SK-N-SH (cell line): ENCODE measurements at regions not wholly inside any gene's neighbourhood (a gene's known extent, or its start where the extent isn't known, plus 50 kb on each side); places are given as distances from the start of the nearest gene placed in this dataset.

ENCODE experiments used
- EP300 ChIP-seq, 2 experiments: IDR thresholded peaks; 2 replicates each; pipeline versions ENCODE4 v1.4.0 to v1.6.1; 2012; ENCODE audit warnings: borderline replicate concordance in 1 of 2, low read depth in 1 of 2, low read length in 1 of 2
- JUND ChIP-seq: IDR thresholded peaks from 2 replicates; pipeline ENCODE4 v1.4.0; 2012
- RAD21 ChIP-seq: IDR thresholded peaks from 2 replicates; pipeline ENCODE4 v1.6.1; 2012; ENCODE audit warnings: mild to moderate bottlenecking, low read length
- RCOR1 ChIP-seq: fragments of 150-350 bp; IDR thresholded peaks from 2 replicates; pipeline ENCODE4 v1.6.1; 2017; ENCODE audit warnings: antibody characterized with exemption, low read length
- REST ChIP-seq: IDR thresholded peaks from 2 replicates; pipeline ENCODE4 v1.6.1; 2012; ENCODE audit warnings: mild to moderate bottlenecking, low read depth, low read length, moderate library complexity
- ZBTB33 ChIP-seq: IDR thresholded peaks from 2 replicates; pipeline ENCODE4 v1.4.0; 2012; ENCODE audit warnings: low read depth, borderline replicate concordance

GRCh38 chr13:64293923-64294322 lies 2878.3 kb upstream of the PCDH20 start:
- no peak for TF ChIP-seq RCOR1
- 0 out of 2 replicates have a peak, but pooled peaks have one; percentile 19 for TF ChIP-seq JUND
- TF ChIP-seq EP300 (IDR thresholded peaks at IDR 0.05; ENCODE audit: borderline replicate concordance in 1 of 2, low read depth in 1 of 2, low read length in 1 of 2): no peak
- TF ChIP-seq REST: no peak
- no peak for TF ChIP-seq RAD21
- no peak for TF ChIP-seq ZBTB33
